Choroid plexus epithelial cell (primary cell): ENCODE measurements at regions not wholly inside any gene's neighbourhood (a gene's known extent, or its start where the extent isn't known, plus 50 kb on each side); places are given as distances from the start of the nearest gene placed in this dataset.
A peak's percentile ranks its signal among the peaks of the same experiment; 100 is the strongest.

Source experiments
- DNase-seq: peaks from one replicate; pipeline ENCODE4 v3.0.0-alpha.2; 2010; ENCODE audit warnings: low read depth
- H3K4me3 ChIP-seq: 2 replicates; pipeline ENCODE4 v1.5.1; 2011; ENCODE audit warnings: low read depth, mild to moderate bottlenecking, control low read depth, low read length, moderate library complexity
- TF ChIP-seq, protein P1 (sequence below): conservative IDR thresholded peaks from 2 replicates; pipeline ENCODE4 v1.5.1; 2011; ENCODE audit warnings: low read depth, mild to moderate bottlenecking, control low read depth, inconsistent platforms, low read length, moderate library complexity

GRCh38 chr17:12254460-12254859, 233.8 kb downstream of the MAP2K4 start:
- TF ChIP-seq, protein P1, sequence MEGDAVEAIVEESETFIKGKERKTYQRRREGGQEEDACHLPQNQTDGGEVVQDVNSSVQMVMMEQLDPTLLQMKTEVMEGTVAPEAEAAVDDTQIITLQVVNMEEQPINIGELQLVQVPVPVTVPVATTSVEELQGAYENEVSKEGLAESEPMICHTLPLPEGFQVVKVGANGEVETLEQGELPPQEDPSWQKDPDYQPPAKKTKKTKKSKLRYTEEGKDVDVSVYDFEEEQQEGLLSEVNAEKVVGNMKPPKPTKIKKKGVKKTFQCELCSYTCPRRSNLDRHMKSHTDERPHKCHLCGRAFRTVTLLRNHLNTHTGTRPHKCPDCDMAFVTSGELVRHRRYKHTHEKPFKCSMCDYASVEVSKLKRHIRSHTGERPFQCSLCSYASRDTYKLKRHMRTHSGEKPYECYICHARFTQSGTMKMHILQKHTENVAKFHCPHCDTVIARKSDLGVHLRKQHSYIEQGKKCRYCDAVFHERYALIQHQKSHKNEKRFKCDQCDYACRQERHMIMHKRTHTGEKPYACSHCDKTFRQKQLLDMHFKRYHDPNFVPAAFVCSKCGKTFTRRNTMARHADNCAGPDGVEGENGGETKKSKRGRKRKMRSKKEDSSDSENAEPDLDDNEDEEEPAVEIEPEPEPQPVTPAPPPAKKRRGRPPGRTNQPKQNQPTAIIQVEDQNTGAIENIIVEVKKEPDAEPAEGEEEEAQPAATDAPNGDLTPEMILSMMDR, result no peak
- no peak for DNase-seq
- no peak overlapping the region for H3K4me3 ChIP-seq

DNA sequence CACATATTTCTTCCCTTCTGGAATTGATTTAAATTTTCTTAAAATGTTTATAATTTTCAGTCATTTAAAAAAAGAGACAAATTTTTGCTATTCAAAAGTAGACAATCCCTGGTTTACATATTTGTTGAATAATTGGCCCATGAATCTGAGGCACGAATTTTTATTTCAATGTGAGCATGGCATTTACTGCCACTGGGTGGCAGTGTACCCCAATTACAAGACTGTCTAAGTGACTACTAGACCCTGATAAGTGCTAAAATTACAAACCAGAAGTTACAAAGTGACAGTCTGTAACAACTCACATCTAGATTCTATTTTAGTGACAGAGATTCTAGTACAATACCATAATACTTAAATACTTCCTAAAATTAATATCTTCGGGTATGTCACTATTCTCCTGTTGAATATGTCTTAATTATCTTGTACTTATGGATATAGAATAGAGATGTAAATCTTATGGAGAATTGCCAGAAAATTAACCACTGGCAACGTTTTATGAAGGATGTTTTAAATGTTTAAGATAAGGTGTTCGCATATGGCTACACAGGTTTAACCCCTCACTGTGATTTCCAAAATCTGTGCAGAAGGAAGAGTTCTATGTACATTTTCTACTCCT, 235.8 kb downstream of the MAP2K4 start:
- TF ChIP-seq, protein P1, result peak; percentile 83
- DNase-seq, result peak; percentile 83

DNA sequence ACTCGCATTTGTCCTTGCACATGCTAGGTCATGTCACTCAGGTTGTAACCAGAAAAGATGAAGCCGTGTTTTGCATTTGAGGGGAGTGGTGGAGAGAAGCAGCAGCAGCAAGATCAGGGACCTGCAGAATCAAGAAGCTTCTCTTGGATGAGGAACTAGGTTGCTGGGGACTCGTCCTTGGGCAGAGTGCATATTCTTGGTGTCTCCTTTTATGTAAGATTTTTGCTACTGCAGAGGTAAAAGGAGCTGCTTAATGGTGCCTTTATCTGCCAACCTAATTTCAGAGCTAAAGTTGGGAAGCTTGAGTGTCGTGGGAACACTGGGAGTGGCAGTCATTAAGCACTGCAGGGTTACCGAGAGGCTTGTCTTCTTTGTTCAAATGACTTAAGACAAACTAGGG, 236.5 kb downstream of the MAP2K4 start:
- TF ChIP-seq, protein P1, result no peak
- no peak for DNase-seq
- no peak overlapping the region for H3K4me3 ChIP-seq

More for the DNA sequence above, 235.8 kb downstream of the MAP2K4 start:
- no peak overlapping the region for H3K4me3 ChIP-seq

GRCh38 chr17:12261354-12261753, 240.7 kb downstream of the MAP2K4 start:
- H3K4me3 ChIP-seq, result no peak overlapping the region
- TF ChIP-seq, protein P1, result no peak
- DNase-seq, result no peak

- no peak overlapping the region for H3K4me3 ChIP-seq
- DNase-seq, result no peak
- TF ChIP-seq, protein P1, result no peak
These were observed 249.1 kb downstream of the MAP2K4 start for GRCh38 chr17:12269751-12270150.

GRCh38 chr17:12277827-12278226, 257.1 kb downstream of the MAP2K4 start:
- TF ChIP-seq, protein P1, result no peak
- no peak for DNase-seq

DNA sequence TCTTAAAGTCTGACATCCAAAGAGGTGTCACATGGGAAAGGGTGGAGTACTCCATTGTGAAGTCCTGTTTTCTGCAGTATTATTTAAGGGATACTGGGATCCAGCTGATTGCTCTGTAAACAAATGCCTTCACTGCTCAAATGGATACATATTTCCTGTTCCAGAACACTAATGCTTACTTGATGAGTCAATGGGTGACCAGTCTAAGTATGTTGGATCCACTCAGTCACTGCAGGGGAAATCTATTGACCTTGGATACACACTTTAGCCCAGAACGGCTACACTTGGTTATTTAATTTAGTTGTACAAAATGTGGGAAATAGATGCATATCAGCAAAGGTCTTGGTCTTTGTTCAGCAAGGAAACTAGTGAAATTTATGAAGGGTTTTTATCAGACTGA, 261.4 kb downstream of the MAP2K4 start:
- H3K4me3 ChIP-seq, result no peak overlapping the region
- DNase-seq, result peak; percentile 52
- TF ChIP-seq, protein P1, result no peak

More at GRCh38 chr17:12277827-12278226, 257.1 kb downstream of the MAP2K4 start:
- H3K4me3 ChIP-seq, result no peak overlapping the region
